ENCODE measurements at regions not wholly inside any gene's neighbourhood (a gene's known extent, or its start where the extent isn't known, plus 50 kb on each side); places are given as distances from the start of the nearest gene placed in this dataset.

DNA sequence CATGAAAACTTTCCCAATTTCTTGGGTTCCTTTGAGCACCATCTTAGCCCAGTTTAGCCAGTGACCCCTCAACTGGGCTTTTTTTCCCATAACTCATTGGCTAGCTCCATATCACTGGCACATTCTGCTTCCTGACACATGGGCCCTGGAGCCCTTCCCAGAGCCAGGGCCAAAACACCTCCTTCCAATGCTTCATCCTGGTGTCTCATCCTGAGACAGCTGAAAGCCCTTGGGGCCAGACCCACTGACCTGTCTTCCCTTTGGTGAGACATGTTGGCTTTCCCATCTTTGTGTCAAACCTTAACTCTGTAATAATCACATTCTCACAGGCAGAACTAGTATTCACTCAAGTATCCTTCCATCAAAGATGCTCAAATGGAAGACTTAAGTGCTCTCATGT is 82.6 kb upstream of the SMAD3 start:
- intact Hi-C loops (cut with DNase I): no loop called here
- DNase-seq (no peak), ATAC-seq (no peak)
- H3K27ac ChIP-seq: no peak overlapping the region
- no peaks in the 10 kb centered on the region for H3K4me1 ChIP-seq
- H3K4me3 ChIP-seq: no peak overlapping the region
- TF ChIP-seq, protein P1, sequence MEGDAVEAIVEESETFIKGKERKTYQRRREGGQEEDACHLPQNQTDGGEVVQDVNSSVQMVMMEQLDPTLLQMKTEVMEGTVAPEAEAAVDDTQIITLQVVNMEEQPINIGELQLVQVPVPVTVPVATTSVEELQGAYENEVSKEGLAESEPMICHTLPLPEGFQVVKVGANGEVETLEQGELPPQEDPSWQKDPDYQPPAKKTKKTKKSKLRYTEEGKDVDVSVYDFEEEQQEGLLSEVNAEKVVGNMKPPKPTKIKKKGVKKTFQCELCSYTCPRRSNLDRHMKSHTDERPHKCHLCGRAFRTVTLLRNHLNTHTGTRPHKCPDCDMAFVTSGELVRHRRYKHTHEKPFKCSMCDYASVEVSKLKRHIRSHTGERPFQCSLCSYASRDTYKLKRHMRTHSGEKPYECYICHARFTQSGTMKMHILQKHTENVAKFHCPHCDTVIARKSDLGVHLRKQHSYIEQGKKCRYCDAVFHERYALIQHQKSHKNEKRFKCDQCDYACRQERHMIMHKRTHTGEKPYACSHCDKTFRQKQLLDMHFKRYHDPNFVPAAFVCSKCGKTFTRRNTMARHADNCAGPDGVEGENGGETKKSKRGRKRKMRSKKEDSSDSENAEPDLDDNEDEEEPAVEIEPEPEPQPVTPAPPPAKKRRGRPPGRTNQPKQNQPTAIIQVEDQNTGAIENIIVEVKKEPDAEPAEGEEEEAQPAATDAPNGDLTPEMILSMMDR (IDR thresholded peaks at IDR 0.05): no peak
- no peaks in the 10 kb centered on the region for H3K27me3 ChIP-seq
- H3K9me3 ChIP-seq: no peaks in the 10 kb centered on the region
- no peaks in the 10 kb centered on the region for H3K36me3 ChIP-seq

DNA sequence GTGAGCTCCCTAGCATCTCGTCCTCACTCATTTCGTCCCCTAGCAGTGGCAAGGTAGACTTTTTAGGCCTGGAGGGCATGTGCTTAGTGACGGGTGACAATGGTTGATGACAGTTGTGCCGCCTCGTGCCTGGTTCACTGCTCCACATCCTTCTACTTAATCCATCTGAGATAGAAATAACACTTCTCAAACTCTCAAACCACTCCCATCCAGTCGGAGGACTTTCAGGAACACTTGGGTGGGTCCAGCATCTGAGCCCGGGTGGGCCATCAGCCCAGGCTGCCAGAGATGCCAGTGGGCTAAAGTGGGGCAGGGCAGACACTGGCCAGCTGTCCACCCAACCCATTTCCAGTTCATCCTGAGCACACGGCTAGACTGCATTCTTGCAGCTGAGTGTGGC is 79.7 kb upstream of the SMAD3 start:
- no peak for ATAC-seq
- intact Hi-C loops (cut with DNase I): no loop called here
- no peaks in the 10 kb centered on the region for H3K36me3 ChIP-seq

DNA sequence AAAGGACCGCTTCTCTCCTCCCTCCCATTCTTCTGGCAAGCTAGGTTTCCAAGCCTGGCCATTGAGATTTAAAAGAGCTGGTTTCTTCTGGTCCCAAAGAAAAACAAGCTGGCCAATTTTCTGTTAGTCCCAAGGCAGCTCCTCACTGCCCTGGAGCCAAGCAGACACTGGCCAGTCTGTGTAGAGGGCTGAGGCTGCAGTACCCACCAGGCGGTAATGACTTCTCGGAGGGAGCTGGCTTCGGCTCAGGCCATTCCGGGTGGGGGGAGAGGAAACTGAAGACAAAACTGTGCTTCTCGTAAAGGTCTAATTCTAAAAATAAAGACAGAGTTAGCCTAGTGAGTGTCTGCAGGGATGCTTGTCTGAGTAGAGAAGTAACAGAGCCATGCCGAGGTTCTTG is 78.5 kb upstream of the SMAD3 start:
- Histone ChIP-seq H3K36me3 (no peaks in the 10 kb centered on the region), H3K27ac (no peak overlapping the region), H3K27me3 (no peaks in the 10 kb centered on the region), H3K4me3 (no peak overlapping the region), H3K9me3 (no peaks in the 10 kb centered on the region), H3K4me1 (no peaks in the 10 kb centered on the region)
- intact Hi-C loops (cut with DNase I): no loop called here
- DNase-seq (no peak), ATAC-seq (no peak)
- TF ChIP-seq, protein P1 (IDR thresholded peaks at IDR 0.05): no peak

More for the DNA sequence above, 79.7 kb upstream of the SMAD3 start:
- Histone ChIP-seq H3K9me3 (no peaks in the 10 kb centered on the region), H3K4me1 (no peaks in the 10 kb centered on the region), H3K27ac (no peak overlapping the region), H3K27me3 (no peaks in the 10 kb centered on the region), H3K4me3 (no peak overlapping the region)
- DNase-seq: no peak
- TF ChIP-seq, protein P1 (IDR thresholded peaks at IDR 0.05): no peak

DNA sequence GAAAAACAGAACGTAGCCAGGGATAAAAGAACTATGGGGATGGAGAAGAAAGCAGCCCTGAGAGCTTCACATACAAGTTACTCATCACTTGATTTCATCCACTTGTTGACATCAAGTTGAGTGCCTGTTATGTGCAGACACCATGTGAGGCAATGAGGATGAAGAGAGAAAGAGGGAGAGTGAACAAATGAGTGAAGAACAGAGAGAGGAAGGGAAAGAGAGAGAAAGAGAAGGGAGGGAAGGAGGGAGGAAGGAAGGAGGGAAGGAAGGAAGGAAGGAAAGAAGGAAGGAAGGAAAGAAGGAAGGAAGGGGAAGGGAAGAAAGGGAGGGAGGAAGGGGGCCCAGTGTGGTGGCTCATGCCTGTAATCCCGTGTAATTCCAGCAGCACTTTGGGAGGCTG is 72.3 kb upstream of the SMAD3 start:
- no peaks in the 10 kb centered on the region for H3K36me3 ChIP-seq
- intact Hi-C loops (cut with DNase I): no loop called here
- H3K4me1 ChIP-seq: no peaks in the 10 kb centered on the region
- H3K4me3 ChIP-seq: no peak overlapping the region
- no peak overlapping the region for H3K27ac ChIP-seq
- no peaks in the 10 kb centered on the region for H3K9me3 ChIP-seq
- TF ChIP-seq, protein P1 (IDR thresholded peaks at IDR 0.05): no peak
- DNase-seq (no peak), ATAC-seq (no peak)
- H3K27me3 ChIP-seq: no peaks in the 10 kb centered on the region

DNA sequence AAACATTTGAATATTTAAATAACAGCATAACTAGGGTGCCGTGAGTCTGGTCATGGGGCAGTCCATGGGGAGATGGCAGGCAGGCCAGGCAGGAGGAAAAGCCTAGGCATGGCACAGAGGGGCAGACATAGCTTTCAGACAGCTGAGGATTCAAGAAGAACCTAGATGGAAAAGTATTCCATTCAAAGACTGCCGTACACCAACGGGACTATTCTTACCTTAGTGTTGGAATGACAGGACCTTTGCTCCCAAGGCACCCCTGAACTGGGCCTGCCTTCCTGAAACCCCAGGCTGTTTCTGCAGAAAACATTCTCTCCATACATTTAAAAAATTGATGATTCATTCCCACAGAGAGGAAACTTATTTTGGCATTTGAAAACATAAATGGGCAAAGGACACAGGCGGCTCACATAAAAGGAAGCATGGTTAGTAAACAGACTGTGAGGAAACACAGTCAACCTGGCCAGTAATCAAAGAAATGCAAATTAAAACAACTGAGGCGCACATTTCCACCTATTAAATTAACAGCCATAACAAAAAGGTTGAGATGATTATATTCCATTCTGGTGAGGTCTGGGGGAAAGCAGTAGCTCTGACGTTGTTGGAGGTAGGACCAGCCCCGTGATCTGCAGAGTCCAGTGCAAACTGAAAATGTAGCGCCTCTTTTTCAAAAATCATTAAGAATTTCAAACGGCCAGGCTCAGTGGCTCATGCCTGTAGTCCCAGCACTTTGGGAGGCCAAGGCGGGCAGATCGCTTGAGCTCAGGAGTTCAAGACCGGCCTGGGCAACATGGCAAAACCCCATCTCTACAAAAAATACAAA is 71.3 kb upstream of the SMAD3 start:
- Histone ChIP-seq H3K36me3 (no peaks in the 10 kb centered on the region), H3K9me3 (no peaks in the 10 kb centered on the region), H3K27me3 (no peaks in the 10 kb centered on the region), H3K27ac (no peak overlapping the region), H3K4me3 (no peak overlapping the region), H3K4me1 (no peaks in the 10 kb centered on the region)
- TF ChIP-seq, protein P1 (IDR thresholded peaks at IDR 0.05): no peak
- DNase-seq (no peak), ATAC-seq (no peak)
- intact Hi-C loops (cut with DNase I): no loop called here
